Stimulated activated CD8-positive, alpha-beta memory T cell treated with anti-CD3 and anti-CD28 coated beads, Interleukin-7, amount 100 ng/mL, for 48 hours (primary cell): ENCODE measurements at regions not wholly inside any gene's neighbourhood (a gene's known extent, or its start where the extent isn't known, plus 50 kb on each side); places are given as distances from the start of the nearest gene placed in this dataset.

ENCODE experiments used
- DNase-seq, 2 donors: peaks; one replicate each; pipeline ENCODE4 v3.0.0-alpha.2; 2020; ENCODE audit warnings: low read depth in 1 of 2; ENCODE audit errors: extremely low read depth in 1 of 2

DNA sequence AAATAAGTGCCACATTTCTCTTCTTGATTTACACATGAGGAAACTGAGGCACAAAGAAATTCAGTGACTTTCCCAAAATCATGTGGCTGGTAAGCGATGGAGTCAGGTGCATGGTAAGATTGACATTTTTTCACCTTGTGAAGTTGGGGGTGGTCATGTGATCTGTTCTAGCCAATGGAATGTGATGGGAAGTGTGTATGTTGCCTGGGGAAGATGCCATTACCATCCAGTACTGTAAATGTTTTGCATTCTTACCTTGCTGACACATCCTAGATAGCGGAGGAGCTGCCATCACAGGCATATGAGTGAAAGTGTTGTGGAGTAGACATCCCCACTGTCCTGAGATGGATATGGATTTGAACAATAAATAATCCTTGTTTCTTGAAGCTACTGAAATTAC is 499.6 kb upstream of the SULF2 start:
- DNase-seq, result no peak

DNA sequence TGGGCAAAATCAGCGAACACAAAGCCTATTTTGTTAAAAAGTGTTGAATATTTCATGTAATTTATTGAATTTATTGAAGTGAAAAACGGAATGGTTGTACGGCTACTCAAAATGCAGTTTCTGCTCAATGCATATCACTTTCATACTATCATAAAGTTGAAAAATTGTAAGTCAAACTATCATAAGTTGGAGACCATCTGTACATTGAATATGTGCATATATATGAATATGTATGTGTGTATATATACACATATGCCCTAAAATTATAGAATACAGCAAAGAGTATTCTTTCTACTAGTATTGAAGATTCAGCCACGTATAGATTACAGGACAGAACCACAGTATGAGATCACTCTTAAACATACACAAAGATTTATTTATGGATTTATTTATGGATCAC is 499.0 kb upstream of the SULF2 start:
- DNase-seq, result no peak

DNA sequence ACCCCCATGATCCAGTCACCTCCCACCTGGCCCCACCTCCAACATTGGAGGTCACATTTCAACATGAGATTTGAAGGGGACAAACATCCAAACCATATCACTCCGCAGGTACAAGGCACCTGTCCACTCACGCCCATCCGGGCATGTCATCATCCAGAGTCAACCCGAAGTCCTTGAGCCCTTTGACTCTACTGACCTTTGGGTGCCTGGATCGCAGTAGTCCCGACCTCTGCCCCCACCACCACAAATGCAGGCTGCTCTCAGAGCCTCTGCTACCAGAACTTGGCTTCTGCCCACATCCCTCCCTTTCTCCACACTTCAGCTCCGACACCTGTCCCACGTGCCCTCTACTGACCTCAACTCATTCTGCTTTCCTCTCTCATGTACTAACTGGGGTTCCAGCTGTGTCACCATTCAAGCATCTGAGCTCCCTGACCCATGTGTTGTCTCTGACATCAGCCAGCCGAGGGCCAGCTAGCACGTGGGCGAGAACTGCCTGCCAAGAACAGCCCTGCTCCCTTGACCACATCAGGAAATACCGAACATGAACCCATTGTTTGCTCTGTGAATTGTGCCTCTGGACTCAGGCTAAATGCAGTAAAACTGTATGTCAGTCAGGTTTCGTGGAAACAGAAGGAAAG is 498.3 kb upstream of the SULF2 start:
- no peak for DNase-seq

DNA sequence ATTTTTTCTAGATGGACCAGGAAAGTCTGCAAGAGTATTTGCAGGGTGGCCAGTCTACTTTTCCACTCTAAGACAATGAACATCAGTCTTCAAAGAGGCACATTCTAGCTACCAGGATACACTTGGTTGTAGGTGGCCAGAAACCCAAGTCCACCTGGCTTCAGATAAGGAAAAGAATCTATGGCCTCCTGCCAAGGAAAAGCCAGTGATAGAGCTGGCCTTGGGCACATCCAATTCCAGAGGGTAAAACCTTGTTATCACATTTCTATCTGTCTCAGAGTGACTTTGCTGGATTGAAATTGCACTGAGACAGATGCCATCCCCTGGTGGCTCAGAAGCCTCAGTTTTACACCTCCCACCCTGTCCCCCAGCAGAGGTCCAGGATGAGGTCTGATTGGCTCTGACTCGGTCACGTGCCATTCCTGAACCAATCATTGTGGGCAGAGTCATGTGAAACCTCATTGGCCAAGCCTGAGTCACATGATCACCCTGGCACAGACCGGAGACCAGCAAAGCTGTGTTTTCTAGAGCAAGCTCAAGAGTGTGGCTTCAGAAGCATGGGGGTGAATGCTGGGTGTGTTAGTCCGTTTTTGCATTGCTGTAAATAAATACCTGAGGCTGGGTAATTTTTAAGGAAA is 497.4 kb upstream of the SULF2 start:
- DNase-seq, result no peak

DNA sequence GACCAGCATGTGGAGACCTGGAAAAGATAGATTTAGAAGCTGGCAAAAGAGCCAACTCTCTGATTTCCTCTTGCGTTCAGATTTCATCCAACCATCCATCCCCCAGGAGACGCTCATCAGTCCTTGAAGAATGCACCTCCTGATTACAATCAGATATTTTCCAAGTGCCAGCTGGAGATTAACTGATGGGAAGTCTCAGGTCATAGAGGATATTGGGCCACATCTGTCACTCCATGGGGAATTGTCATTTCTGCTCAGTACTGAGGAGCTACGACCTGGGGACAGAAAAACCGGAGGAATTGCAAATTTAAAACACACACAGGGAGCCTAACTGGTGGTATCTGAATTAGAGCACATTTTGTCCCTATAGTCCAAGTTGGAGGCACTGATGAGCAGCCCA is 496.2 kb upstream of the SULF2 start:
- DNase-seq, result no peak

DNA sequence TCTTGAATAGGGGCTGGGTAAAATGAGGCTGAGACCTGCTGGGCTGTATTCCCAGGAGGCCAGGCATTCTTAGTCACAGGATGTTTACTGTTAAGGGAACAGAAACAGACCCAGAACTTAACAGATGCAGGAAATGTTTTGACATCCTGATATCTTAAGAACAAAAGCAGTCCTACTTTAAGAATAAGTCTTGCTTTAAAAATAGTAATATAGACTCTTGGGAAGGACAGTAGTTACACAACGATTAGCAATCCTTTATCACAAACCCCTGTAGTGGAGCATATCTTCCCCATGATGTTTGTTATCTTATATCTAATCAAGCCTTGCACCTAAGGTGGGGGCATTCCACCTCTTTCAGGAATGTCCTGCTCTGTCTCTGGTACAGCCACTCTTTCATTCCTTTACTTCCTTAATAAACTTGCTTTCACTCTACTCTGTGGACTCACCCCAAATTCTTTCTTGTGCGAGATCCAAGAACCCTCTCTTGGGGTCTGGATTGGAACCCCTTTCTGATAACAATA is 493.7 kb upstream of the SULF2 start:
- DNase-seq, result no peak

DNA sequence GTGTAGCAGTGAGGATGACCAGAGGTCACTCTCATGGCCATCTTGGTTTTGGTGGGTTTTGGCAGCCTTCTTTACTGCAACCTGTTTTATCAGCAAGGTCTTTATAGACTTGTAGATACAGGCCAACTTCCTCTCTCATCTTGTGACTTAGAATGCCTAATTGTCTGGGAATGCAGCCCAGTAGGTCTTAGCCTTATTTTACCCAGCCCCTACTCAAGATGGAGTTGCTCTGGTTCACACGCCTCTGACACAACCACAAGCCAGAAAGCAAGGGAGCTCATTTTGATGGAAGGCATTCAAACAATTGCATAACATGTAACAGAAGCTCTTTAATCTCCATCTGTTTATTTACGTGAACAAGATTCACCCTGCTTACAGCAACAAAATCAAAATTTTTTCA is 492.0 kb upstream of the SULF2 start:
- no peak for DNase-seq

DNA sequence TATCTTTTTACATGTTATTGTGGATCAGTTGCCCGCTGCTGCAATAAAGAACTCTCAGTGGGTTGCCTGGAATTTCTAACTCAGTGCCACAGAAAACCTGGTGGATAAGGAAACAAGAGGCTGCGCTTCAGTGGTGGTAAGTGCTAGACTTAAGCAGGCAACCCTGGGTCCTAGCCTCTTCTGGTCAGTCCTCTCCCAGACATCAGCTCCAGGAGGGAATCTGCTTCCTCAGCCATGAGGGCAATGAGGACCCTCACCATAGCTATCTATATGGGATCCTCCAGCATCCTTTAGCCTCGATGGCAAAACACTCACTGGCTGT is 490.7 kb upstream of the SULF2 start:
- DNase-seq, result no peak

DNA sequence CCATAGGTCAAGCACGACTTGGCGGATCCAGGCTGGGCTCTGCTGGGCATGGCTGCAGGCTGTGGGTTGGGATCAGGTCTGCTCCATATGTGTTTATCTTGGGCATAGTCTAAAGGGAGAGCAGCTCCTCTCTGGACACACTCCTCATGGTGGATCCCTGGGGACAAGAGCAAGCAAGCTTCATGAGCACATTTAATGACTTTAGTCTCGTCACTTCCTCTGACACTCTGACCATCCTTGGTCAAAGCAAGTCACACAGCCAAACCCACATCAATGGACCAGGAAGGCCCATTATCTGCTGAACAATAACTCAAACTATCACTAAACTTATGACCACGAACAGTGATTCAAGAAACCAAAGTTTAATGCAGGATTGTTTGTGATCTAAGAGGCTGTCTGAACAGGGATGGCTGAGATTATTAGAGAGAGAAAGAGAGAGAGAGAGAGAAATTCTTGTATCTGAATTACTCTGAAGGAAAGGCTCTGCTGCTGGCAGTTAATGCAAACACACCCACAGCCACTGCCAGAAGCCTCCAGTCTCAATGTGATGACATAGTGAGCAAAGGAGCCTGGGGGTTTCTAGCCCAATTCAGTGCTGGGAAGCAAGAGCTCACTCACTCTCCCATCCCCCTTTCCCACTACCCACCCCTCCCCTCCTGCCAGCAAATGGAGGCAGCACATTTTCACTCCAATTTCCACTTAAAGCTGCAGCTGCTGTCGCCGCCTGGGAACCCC is 490.2 kb upstream of the SULF2 start:
- no peak for DNase-seq

DNA sequence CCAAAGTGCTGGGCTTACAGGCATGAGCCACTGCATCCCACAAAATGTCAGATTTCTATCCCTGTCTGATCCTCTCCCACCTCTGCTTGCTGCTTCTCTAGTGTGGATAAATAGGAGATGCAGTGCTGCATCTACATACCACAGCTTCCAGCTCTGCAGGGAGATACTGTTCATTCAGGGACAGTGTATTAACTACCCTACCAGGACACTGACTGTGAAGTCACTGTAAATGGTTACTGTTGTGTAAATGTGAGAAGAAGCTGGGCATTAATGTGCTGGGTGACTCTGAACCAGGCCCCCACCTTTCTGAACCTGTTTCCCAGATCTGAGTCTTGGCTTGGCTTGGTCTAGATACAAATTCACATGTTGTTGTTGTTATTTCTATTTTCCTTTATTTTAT is 488.6 kb upstream of the SULF2 start:
- DNase-seq, result no peak

DNA sequence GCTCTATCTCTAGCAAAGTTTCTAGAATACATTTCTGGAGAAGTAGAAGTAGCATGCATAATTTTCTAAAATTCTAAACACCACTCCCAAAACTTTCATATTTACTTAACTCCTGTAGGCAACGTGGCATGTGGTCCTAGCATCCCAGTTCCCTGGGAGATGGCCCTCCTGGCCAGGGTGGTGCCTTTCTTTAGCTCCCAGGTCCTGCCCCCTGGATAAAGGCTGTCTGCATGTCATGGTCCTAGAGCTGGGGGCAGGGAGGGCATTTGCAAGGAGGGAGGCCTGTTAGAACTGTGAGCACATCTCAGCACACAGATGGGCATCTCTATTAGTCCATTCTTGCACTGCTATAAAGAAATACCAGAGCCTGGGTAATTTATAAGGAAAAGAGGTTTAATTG is 485.6 kb upstream of the SULF2 start:
- no peak for DNase-seq

DNA sequence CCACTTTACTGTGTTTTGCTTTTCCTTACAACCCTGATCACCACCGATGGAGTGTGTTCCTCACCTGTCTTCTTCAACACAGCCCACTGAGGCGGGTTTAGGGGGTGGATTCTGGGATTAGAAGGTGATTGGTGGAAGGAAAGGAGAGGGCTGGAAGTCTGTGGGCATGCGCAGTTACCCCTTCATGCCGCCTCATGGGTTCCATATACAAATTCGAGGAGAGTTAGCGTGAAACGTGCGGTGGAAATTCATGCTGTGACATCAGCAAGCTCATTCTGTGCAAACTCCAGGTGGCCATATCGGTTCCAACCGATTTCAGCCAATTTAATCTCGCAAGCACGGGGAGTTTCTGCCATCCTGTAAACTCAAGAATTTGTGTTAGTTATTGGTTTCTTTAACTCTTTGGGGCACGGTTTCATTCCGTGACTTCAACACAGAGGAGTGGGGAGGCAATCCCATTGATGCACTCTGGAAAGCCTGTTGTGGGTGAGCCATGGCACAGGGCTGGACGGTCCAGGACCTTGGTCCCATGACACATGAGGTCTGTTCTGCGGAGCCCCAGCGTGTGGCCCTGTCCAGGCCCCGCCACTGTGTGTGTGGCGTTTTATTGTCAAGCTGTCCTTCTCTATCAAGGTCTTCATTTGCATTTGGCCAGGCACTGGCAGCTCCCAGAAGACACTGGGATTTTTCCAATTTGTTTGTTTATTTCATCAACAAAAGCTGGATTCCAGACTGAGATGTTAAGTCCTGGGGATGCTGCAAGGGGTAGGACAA is 482.8 kb upstream of the SULF2 start:
- no peak for DNase-seq

DNA sequence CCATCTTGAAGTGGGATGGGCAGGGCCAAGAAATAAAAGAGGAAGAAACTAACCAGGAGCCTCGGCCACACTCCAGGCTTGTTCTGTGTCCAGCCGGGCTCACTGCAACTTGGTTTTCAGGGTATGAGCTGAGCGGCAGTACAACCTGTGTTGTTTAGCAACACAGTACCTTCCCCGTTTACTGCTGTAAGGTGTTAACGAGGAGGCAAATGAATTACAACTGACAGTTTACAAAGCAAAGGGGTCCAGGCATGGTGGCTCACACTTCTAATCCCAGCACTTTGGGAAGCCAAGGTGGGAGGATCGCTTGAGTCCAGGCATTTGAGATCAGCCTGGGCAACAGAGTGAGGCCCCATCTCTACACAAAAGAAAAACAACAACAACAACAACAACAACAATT is 481.3 kb upstream of the SULF2 start:
- DNase-seq, result no peak

DNA sequence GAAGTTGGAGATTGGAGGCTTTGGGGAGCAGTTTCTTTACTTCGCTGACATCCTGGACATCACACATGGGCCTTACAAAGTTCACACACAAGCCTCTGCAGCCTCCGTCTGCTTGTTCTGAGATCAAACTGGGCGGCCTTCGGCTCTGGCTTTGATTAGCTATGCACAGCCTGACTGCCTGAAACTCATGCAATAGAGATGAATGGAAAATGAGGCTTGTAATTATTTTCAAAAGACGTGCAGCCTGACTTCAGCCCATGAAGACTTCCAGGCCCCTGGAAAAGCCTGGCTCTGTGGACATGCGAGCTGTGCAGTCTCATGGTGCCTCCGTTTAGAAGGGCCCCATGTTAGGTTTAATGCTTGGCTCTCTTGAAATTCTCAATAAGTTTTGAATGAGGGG is 480.5 kb upstream of the SULF2 start:
- DNase-seq, result no peak

DNA sequence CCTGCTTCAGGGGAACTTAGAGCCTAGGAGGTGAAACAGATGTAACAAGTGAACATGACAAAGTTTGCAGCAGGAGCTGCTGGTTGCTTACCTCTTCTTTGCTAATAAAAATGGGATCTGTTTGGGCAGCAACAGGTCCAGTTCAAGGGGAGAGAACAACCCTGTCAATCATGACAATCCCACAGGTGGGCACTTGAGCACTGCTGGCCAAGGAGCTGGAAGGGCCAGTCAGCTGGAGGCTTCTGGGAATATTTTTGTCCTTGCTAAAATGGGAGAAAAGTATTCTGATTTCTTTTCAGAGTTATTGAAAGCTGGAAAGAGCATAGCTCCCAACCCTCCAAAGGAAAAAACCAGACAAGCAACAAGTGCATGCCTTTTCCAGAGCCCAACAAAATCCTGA is 477.7 kb upstream of the SULF2 start:
- DNase-seq, result no peak

DNA sequence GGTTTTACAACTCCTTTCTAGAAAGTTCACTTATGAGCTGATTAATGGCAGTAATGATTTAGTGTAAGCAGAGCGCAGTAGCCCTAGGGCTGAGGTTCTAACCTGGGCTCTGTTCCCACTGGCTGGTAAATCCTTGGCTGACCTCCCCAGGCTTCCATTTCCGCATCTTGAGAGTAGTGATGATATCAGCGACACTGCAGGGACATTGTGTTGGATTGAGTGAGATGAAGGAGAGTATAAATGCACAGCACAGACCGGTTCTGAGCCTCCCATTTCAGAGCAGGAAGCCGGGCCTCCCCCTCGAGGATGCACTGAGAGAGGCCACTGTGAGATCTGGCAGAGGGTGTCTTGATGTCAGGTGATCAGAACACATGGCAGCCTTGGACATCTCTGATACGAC is 477.2 kb upstream of the SULF2 start:
- DNase-seq, result no peak

DNA sequence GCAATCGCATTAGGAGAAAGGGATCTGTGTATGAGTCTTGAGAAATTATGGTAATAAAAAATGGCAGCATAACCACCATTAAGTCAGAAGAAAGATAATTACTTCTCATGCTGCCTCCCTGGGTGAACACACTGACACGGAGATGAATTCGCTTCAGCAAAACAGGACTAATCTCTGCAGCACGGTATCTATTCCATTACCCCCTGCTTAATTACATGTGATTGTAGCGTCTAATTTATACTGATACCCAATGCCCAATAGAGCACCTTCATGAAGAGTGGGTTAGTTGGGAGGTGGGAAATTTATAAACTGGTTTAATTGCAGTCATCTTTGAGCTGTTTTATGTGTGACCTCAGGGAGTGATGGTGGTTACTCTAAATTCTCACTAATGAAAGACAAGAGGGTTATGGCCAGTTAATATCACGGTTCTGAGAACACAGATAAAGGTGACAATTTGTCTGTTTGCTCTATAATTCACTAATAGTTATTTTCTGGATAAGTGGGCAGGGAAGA is 476.2 kb upstream of the SULF2 start:
- no peak for DNase-seq

DNA sequence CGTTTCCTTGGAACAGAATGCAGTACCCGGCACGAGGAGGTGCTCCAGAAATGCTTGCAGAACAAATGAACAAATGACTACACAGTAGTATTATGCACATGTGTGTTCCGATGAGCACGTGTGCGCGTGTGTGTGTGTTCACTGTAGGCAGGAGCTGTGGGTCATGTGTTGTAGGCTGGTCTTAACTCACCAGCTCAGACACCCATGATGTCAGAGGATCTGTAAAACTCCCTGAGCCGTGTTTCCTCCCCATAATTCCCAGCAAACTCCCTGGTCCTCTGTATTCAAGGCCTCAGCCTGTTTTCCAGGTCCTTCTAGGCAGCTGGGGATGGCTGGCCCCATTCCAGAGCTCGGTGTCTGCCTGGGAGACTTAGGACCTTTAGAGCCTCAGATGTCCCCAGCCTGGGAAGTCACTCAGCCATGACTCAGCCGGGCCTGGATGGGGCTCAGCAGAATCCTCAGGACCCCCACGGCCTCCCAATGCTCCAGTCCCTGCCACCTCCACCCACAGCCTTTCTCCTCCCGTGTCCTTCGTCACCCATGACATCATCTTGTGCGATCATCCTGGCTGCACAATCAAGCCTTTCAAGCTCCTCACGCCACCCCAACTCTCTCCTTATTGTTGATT is 475.0 kb upstream of the SULF2 start:
- DNase-seq, result no peak

DNA sequence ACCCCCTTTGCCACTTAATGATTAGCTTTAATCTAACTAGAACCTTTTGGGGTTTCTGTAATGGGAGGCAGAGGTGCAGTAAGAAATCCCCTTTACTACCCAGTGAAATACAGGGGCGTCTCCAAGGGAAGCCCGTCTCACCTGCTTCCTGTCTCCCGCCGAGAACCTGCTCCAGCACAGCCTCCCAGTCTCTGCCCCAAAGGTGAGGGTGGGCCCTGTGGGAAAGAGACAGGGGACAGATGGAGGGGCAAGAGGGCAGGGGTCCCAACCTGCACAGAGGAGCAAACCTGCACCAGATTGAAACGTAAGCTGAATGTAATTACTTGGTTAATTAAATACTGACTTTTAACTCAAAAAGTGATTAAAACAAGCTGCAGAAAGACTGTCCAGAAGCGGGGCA is 474.2 kb upstream of the SULF2 start:
- no peak for DNase-seq

DNA sequence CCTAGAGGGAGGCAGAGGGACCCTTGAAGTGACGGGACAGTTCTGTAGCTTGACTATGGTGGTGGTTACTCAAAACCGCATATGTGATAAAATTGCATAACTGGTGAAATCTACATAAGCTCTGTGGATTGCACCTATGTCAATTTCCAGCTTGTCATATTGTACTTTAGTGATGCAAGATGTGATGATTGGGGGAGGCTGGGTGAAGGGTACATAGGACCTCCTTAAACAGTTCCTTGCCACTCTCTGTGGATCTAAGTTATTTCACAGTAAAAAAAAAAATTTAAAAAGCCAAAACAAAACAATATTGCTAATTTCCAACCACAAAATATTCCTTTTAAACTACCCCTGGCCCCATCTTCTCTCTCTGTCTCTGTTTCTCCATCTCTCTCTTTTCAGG is 472.6 kb upstream of the SULF2 start:
- no peak for DNase-seq

DNA sequence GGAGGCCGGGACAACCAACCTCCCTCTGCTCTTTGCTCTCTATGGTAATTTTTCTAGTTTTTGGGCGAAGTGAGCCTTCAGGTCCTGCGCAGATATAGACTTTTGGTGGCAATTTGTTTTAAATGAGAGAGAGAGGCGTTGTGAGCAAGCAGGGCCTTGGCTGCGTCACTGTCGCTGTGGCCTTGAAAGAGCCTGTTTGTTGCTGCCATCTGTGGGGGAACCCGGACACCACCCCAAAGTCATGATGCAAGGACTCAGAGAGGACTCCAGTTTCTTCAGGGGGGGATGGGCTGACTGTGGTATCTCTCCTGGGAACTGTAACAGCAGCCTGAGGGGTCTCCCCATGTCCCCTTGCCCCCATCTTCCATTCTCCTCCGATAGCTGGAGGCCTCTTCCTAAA is 462.7 kb upstream of the SULF2 start:
- DNase-seq, result no peak
